ENCODE measurements at regions not wholly inside any gene's neighbourhood (a gene's known extent, or its start where the extent isn't known, plus 50 kb on each side); places are given as distances from the start of the nearest gene placed in this dataset.

- TF ChIP-seq CTCF (IDR thresholded peaks at IDR 0.05; ENCODE audit: low read depth, low read length, poor library complexity, severe bottlenecking): no peak
- TF ChIP-seq EZH2phosphoT487 (IDR thresholded peaks at IDR 0.05; ENCODE audit: borderline replicate concordance, low read length): no peak
These were observed 95.2 kb upstream of the DKK2 start for GRCh38 chr4:107131295-107131694.

Measured in DOHH2 (cell line).